ENCODE measurements at regions not wholly inside any gene's neighbourhood (a gene's known extent, or its start where the extent isn't known, plus 50 kb on each side); places are given as distances from the start of the nearest gene placed in this dataset.

DNA sequence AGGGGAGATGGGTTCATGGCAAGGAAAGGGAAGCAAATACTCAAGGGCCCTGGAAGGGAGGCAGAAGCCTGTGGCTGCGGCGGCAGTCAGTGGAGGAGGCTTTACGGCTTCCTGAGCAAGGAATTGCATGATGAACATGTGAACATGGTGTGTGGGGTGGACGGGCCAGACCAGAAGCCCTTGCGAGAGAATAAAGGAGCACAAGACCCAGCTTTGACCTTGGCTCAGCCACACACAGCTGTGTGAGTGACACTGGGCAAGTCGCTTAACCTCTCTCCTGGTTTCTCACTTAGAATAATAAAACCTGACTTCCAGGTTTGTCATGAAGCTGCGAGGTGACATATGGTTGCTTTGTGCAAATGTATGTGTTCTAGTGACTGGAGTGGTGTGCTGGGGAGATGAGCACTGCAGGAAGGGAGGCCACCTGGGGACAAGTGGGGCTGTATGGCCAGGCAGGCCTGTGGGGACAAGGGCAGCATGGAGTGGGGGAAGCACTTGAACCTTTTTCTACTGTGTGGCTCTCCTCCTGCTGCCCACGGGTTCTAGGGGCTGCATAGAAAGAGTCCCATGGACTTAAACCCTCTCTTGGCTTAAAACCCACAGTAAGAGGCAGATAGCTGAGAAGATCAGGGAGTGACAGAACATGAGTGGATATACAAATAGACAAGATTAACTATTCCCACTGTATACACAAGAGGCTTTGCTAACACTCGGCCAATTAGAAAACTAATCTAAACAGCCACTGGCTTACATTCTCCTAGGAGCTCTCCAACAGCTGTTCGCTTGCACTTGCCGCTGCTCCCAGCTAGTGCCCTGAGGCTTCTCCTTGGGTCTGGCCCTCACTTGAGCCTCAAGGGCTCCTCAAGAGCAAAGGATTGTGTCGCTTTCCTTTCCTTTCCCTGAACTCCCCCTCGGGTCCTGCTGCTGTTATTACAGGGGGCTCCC lies 67.3 kb upstream of the CDON start:
- TF ChIP-seq, protein P1, sequence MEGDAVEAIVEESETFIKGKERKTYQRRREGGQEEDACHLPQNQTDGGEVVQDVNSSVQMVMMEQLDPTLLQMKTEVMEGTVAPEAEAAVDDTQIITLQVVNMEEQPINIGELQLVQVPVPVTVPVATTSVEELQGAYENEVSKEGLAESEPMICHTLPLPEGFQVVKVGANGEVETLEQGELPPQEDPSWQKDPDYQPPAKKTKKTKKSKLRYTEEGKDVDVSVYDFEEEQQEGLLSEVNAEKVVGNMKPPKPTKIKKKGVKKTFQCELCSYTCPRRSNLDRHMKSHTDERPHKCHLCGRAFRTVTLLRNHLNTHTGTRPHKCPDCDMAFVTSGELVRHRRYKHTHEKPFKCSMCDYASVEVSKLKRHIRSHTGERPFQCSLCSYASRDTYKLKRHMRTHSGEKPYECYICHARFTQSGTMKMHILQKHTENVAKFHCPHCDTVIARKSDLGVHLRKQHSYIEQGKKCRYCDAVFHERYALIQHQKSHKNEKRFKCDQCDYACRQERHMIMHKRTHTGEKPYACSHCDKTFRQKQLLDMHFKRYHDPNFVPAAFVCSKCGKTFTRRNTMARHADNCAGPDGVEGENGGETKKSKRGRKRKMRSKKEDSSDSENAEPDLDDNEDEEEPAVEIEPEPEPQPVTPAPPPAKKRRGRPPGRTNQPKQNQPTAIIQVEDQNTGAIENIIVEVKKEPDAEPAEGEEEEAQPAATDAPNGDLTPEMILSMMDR (IDR thresholded peaks at IDR 0.05; ENCODE audit: borderline replicate concordance, extremely low read depth, low read length, poor library complexity, severe bottlenecking): no peak
- no peak for TF ChIP-seq EZH2 (IDR thresholded peaks at IDR 0.05; ENCODE audit: borderline replicate concordance, low read depth, low read length, severe bottlenecking)

All from DND-41 (cell line).